HCT116 (cell line): ENCODE measurements at regions not wholly inside any gene's neighbourhood (a gene's known extent, or its start where the extent isn't known, plus 50 kb on each side); places are given as distances from the start of the nearest gene placed in this dataset.
"Not testable (repeated sequence)": the region's sequence is repeated elsewhere in the genome, so short reads cannot be mapped to it uniquely, and the experiment has no call there.

Experiments
- ATAC-seq: fragments of 200-7000 bp; cut with Tn5 transposase; 2 replicates; pipeline ENCODE4 v1.9.1; 2020; ENCODE audit warnings: mild to moderate bottlenecking, moderate library complexity
- BruUV-seq: library from RNA; stranded (reverse); fragments of 400-500 nt; replicated peaks from 2 replicates; lab custom pipeline; 2021; lab: Mats Ljungman, UMichigan
- CTCF ChIA-PET: fragments of 300-600 bp; sonication (Branson Sonifier 250); formaldehyde crosslinking; loops from one replicate; lab custom pipeline; 2021; ENCODE audit warnings: antibody characterized with exemption; lab: Charles Lee
- POLR2A ChIA-PET: fragments of 300-600, 350-600 bp; sonication (Branson Sonifier 250); formaldehyde crosslinking; loops from one replicate; lab custom pipeline; 2021; ENCODE audit warnings: antibody characterized with exemption; lab: Charles Lee
- RAD21 ChIA-PET, 2 experiments: fragments of 300-600 bp; sonication (Branson Sonifier 250); formaldehyde crosslinking; loops; one replicate each; lab custom pipeline; 2023; ENCODE audit warnings: low total read pairs in 2 of 2; ENCODE audit not compliant: uncharacterized antibody in 2 of 2, unreplicated experiment in 2 of 2, low non-redundant PET in 1 of 2; lab: Charles Lee
- DNase-seq: peaks from one replicate; pipeline ENCODE4 v3.0.0-alpha.2; 2010; ENCODE audit warnings: low read depth, low spot score
- H2AFZ ChIP-seq: fragments of 200-600 bp; shearing (Covaris generic), sonication (generic); 2 replicates; pipeline ENCODE4 v1.6.1; 2017; ENCODE audit warnings: low read depth, mixed run types, mixed read lengths, antibody characterized with exemption, low read length; ENCODE audit not compliant: poor library complexity, severe bottlenecking
- H3K27ac ChIP-seq: 2 replicates; pipeline ENCODE4 v1.5.1; 2012; ENCODE audit warnings: low read depth, low read length
- H3K27me3 ChIP-seq: fragments of 200-600 bp; sonication (generic); 2 replicates; pipeline ENCODE4 v1.6.1; 2016; ENCODE audit warnings: mixed run types, low read length, mixed read lengths; ENCODE audit not compliant: insufficient read depth
- H3K36me3 ChIP-seq, 2 experiments: fragments of 200-500 bp in 1 of 2; fragments of 200-600 bp in 1 of 2; sonication (Bioruptor generic) in 1 of 2; sonication (generic) in 1 of 2; 2 replicates each; pipeline versions ENCODE4 v1.5.1 to v1.6.1; 2014 to 2016; ENCODE audit warnings: low read length in 2 of 2, inconsistent platforms in 1 of 2, mixed read lengths in 1 of 2, mixed run types in 1 of 2; ENCODE audit not compliant: insufficient read depth in 2 of 2, control insufficient read depth in 1 of 2
- H3K4me1 ChIP-seq, 2 experiments: fragments of 200-600 bp in 1 of 2; sonication (generic) in 1 of 2; 2 replicates each; pipeline versions ENCODE4 v1.5.1 to v1.6.1; 2012 to 2017; ENCODE audit warnings: low read length in 2 of 2, inconsistent platforms in 1 of 2, mild to moderate bottlenecking in 1 of 2, mixed read lengths in 1 of 2, mixed run types in 1 of 2, moderate library complexity in 1 of 2; ENCODE audit not compliant: insufficient read depth in 2 of 2, control insufficient read depth in 1 of 2
- H3K4me2 ChIP-seq: fragments of 200-600 bp; sonication (generic); 2 replicates; pipeline ENCODE4 v1.6.1; 2017; ENCODE audit warnings: mixed run types, low read length, mixed read lengths
- H3K4me3 ChIP-seq, 2 experiments: fragments of 200-600 bp in 1 of 2; sonication (generic) in 1 of 2; replicated peaks in 1 of 2; 2 replicates each; pipeline ENCODE4 v1.5.1; 2011 to 2016; ENCODE audit warnings: low read length in 2 of 2, control low read depth in 1 of 2, low read depth in 1 of 2, mild to moderate bottlenecking in 1 of 2, mixed read lengths in 1 of 2, mixed run types in 1 of 2
- H3K79me2 ChIP-seq: fragments of 200-600 bp; sonication (generic); 2 replicates; pipeline ENCODE4 v1.6.1; 2017; ENCODE audit warnings: mild to moderate bottlenecking, mixed run types, low read length, moderate library complexity, mixed read lengths; ENCODE audit not compliant: insufficient read depth
- H3K9ac ChIP-seq: fragments of 200-600 bp; sonication (generic); 2 replicates; pipeline ENCODE4 v1.6.1; 2016; ENCODE audit warnings: low read length, mixed read lengths
- H3K9me2 ChIP-seq: fragments of 200-600 bp; sonication (generic), shearing (Covaris generic); 2 replicates; pipeline ENCODE4 v1.6.1; 2017; ENCODE audit warnings: mixed run types, mild to moderate bottlenecking, moderate library complexity; ENCODE audit not compliant: insufficient read depth
- H3K9me3 ChIP-seq, 2 experiments: fragments of 200-500 bp in 1 of 2; fragments of 200-600 bp in 1 of 2; sonication (Bioruptor generic) in 1 of 2; sonication (generic) in 1 of 2; 2 replicates each; pipeline ENCODE4 v1.6.1; 2014 to 2017; ENCODE audit warnings: low read length in 2 of 2, mixed read lengths in 2 of 2, inconsistent platforms in 1 of 2, low read depth in 1 of 2, mild to moderate bottlenecking in 1 of 2, mixed run types in 1 of 2, moderate library complexity in 1 of 2; ENCODE audit not compliant: control insufficient read depth in 1 of 2, insufficient read depth in 1 of 2
- H4K20me1 ChIP-seq: fragments of 200-600 bp; sonication (generic), shearing (Covaris generic); 2 replicates; pipeline ENCODE4 v1.6.1; 2017; ENCODE audit warnings: mixed run types, mild to moderate bottlenecking, moderate library complexity; ENCODE audit not compliant: insufficient read depth
- CBX3 ChIP-seq: IDR thresholded peaks from 2 replicates; pipeline ENCODE4 v1.6.1; 2012; ENCODE audit warnings: low read depth
- EGR1 ChIP-seq: IDR thresholded peaks from 2 replicates; pipeline ENCODE4 v1.6.1; 2012; ENCODE audit warnings: low read depth
- EZH2 ChIP-seq: fragments of 200-600 bp; sonication (generic); IDR thresholded peaks from 2 replicates; pipeline ENCODE4 v1.6.1; 2017; ENCODE audit warnings: antibody characterized with exemption, mixed run types
- EZH2phosphoT487 ChIP-seq: fragments of 200-600 bp; IDR thresholded peaks from 2 replicates; pipeline ENCODE4 v1.6.1; 2018; ENCODE audit warnings: antibody characterized with exemption, borderline replicate concordance
- FOSL1 ChIP-seq: IDR thresholded peaks from 2 replicates; pipeline ENCODE4 v1.6.1; 2012; ENCODE audit warnings: low read depth
- JUND ChIP-seq: IDR thresholded peaks from 2 replicates; pipeline ENCODE4 v1.6.1; 2012
- POLR2A ChIP-seq: IDR thresholded peaks from 2 replicates; pipeline ENCODE4 v1.7.0; 2011; ENCODE audit warnings: borderline replicate concordance; ENCODE audit not compliant: insufficient read depth, insufficient read length; ENCODE audit errors: extremely low read depth
- POLR2AphosphoS5 ChIP-seq: IDR thresholded peaks from 2 replicates; pipeline ENCODE4 v1.6.1; 2011; ENCODE audit warnings: mild to moderate bottlenecking, low read depth, low read length, moderate library complexity
- SRF ChIP-seq: IDR thresholded peaks from 2 replicates; pipeline ENCODE4 v1.6.1; 2012; ENCODE audit warnings: low read depth
- TCF7L2 ChIP-seq: IDR thresholded peaks from 2 replicates; pipeline ENCODE4 v1.7.0; 2011; ENCODE audit warnings: borderline replicate concordance, inconsistent platforms; ENCODE audit not compliant: insufficient read depth, insufficient read length; ENCODE audit errors: extremely low read depth
- YY1 ChIP-seq: IDR thresholded peaks from 2 replicates; pipeline ENCODE4 v1.6.1; 2011; ENCODE audit warnings: low read length, low read depth, moderate library complexity, mild to moderate bottlenecking; ENCODE audit not compliant: insufficient replicate concordance; ENCODE audit errors: extremely low read depth
- ZFX ChIP-seq: fragments of 450-650 bp; IDR thresholded peaks from 2 replicates; pipeline ENCODE4 v1.6.1; 2017
- intact Hi-C: fragments of 100-400 bp; cut with micrococcal nuclease; formaldehyde crosslinking; loops from 2 replicates; pipeline ENCODE4 v1.10.0; 2022

DNA sequence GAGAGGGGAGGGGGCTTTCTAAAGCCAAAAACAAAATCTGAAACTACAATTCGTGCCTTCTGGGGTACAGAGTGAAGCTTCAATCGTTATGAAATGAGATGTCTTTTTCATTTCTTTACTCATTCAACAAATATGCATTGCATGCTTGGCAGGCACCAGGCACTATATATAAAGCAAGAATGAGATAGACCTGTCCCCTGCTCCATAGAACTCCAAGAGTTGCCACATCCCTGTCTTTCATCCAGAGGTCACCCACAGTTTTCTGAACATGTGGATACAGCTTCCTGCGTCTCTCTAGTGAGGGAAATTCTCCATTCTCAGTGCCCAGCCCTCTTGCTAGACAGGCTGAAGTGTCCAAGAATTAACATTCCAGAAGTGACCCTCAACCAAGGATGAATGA is 343.2 kb upstream of the MAF start:
- no peaks in the 10 kb centered on the region for H3K4me1 ChIP-seq
- no peak overlapping the region for H3K4me2 ChIP-seq
- H3K27ac ChIP-seq: no peak overlapping the region
- H4K20me1 ChIP-seq: no peaks in the 10 kb centered on the region
- ChIA-PET RAD21 (no interaction called here), POLR2A (no interaction called here), CTCF (no interaction called here)
- ATAC-seq (no peak), DNase-seq (no peak)
- no peak overlapping the region for H3K4me3 ChIP-seq
- H3K27me3 ChIP-seq: no peaks in the 10 kb centered on the region
- no peak overlapping the region for H2AFZ ChIP-seq
- H3K9me2 ChIP-seq: no peaks in the 10 kb centered on the region
- H3K36me3 ChIP-seq: no peaks in the 10 kb centered on the region
- intact Hi-C loops: no loop called here
- H3K9me3 ChIP-seq: peaks cover 37 to 59% of the 10 kb centered on the region in 2 experiments; a peak in 3 of 4 replicates
- no TSS peak for BruUV-seq
- no peaks in the 10 kb centered on the region for H3K79me2 ChIP-seq
- TF ChIP-seq EZH2 (no peak), EZH2phosphoT487 (no peak), POLR2A (no peak), TCF7L2 (no peak), EGR1 (no peak), POLR2AphosphoS5 (no peak), SRF (no peak), CBX3 (no peak)
- H3K9ac ChIP-seq: no peak overlapping the region

DNA sequence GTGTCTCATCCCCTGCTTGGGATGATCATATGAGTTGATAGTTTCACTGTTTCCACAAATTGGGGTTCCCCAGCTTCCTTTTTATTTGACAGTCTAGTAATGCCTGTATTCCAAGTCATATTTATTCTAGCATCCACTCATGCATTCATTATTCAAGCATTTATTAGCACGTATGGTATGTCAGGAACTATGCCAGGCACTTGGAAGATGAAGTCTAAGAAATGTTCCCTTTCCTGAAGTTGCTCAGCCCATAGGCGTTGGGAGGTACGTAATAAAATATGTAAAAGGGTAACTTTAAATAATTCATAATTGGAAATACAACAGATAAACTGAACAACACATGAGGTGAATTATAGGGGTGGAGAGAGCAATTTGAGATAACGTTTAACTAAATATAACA is 338.0 kb upstream of the MAF start:
- ChIA-PET RAD21 (no interaction called here), CTCF (no interaction called here)
- Histone ChIP-seq H3K9ac (no peak overlapping the region), H3K27me3 (no peaks in the 10 kb centered on the region), H3K9me3 (peaks cover 56 to 62% of the 10 kb centered on the region in 2 experiments; a peak in 2 of 4 replicates), H2AFZ (no peak overlapping the region), H3K27ac (no peak overlapping the region), H3K9me2 (no peaks in the 10 kb centered on the region), H3K79me2 (no peaks in the 10 kb centered on the region), H3K4me3 (no peak overlapping the region), H3K4me1 (no peaks in the 10 kb centered on the region), H3K4me2 (no peak overlapping the region), H3K36me3 (no peaks in the 10 kb centered on the region)
- ATAC-seq (no peak), DNase-seq (no peak)
- intact Hi-C loops: no loop called here
- BruUV-seq: no TSS peak
- TF ChIP-seq YY1 (no peak), TCF7L2 (no peak), JUND (no peak), FOSL1 (no peak), ZFX (no peak)
- TF ChIP-seq, all 23 proteins: peak for 0
- H4K20me1 ChIP-seq: no peaks in the 10 kb centered on the region
- POLR2A ChIA-PET: no interaction called here

DNA sequence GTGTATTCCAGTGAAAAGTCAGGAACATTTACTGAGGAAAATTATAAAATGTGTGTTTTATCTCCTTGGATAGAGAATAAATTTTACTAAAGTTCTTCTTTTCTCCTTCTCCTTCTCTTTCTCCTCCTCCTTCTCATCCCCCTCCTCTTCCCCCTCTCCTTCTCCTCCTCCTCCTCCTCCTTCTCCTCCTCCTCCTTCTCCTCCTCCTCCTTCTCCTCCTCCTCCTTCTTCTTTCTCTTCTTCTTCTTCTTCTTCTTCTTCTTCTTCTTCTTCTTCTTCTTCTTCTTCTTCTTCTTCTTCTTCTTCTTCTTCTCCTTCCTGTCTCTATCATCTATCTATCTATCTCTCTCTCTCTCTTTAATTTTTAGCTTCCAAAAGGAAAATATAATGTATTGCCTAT is 337.1 kb upstream of the MAF start:
- POLR2A ChIA-PET, ATAC-seq, H3K27me3 ChIP-seq, H3K27ac ChIP-seq, H3K79me2 ChIP-seq, DNase-seq, H4K20me1 ChIP-seq, RAD21 ChIA-PET, H3K9me2 ChIP-seq, H3K4me3 ChIP-seq, H3K4me2 ChIP-seq, intact Hi-C loops, CTCF ChIA-PET, H3K36me3 ChIP-seq, H3K9ac ChIP-seq, BruUV-seq, H2AFZ ChIP-seq, H3K4me1 ChIP-seq: not testable (repeated sequence)
- H3K9me3 ChIP-seq: peaks cover 47 to 66% of the 10 kb centered on the region in 2 experiments; a peak in 2 of 4 replicates
